Gastrocnemius medialis (tissue), 4 donors: ENCODE measurements at regions not wholly inside any gene's neighbourhood (a gene's known extent, or its start where the extent isn't known, plus 50 kb on each side); places are given as distances from the start of the nearest gene placed in this dataset.

Experiments used
- ATAC-seq, 2 donors: fragments of 150-250 bp; one replicate each; pipeline ENCODE4 v1.9.1; 2016
- DNase-seq, 2 donors: peaks; one replicate each; pipeline ENCODE4 v3.0.0-alpha.2; 2019
- H3K27ac ChIP-seq, 4 donors: fragments of 200-600 bp; sonication (generic); 1 replicate in 1 of 4; 2 replicates in 3 of 4; pipeline ENCODE4 v1.5.1; 2016 to 2018; ENCODE audit warnings: mild to moderate bottlenecking in 2 of 4, moderate library complexity in 1 of 4
- H3K27me3 ChIP-seq, 3 donors: fragments of 200-600 bp; sonication (generic) in 2 of 3; 1 replicate in 1 of 3; 2 replicates in 2 of 3; pipeline versions ENCODE4 v1.5.1 to v1.6.0; 2016 to 2019; ENCODE audit warnings: mild to moderate bottlenecking in 1 of 3, moderate library complexity in 1 of 3
- H3K36me3 ChIP-seq, 2 donors: fragments of 200-600 bp; sonication (generic) in 1 of 2; one replicate each; pipeline ENCODE4 v1.5.1; 2017 to 2018
- H3K4me1 ChIP-seq, 2 donors: fragments of 200-600 bp; sonication (generic) in 1 of 2; one replicate each; pipeline ENCODE4 v1.5.1; 2016 to 2017; ENCODE audit warnings: mild to moderate bottlenecking in 2 of 2
- H3K4me3 ChIP-seq, 4 donors: fragments of 200-600 bp; sonication (generic) in 3 of 4; 1 replicate in 1 of 4; 2 replicates in 3 of 4; pipeline ENCODE4 v1.5.1; 2016 to 2019; ENCODE audit warnings: mild to moderate bottlenecking in 2 of 4
- H3K9me3 ChIP-seq, 3 donors: fragments of 200-600 bp; sonication (generic) in 2 of 3; 1 replicate in 1 of 3; 2 replicates in 2 of 3; pipeline ENCODE4 v1.5.1; 2016 to 2019
- CTCF ChIP-seq, 5 experiments: fragments of 450-650 bp in 3 of 5; fragments of 200-600 bp in 2 of 5; sonication (generic) in 2 of 5; IDR thresholded peaks in 4 of 5; conservative IDR thresholded peaks in 1 of 5; 1 replicate in 4 of 5; 2 replicates in 1 of 5; pipeline ENCODE4 v1.5.1; 2016 to 2019; ENCODE audit warnings: antibody characterized with exemption in 5 of 5, mild to moderate bottlenecking in 3 of 5, moderate library complexity in 3 of 5
- POLR2A ChIP-seq, 2 donors: fragments of 450-650 bp; IDR thresholded peaks; one replicate each; pipeline ENCODE4 v1.6.1; 2017; ENCODE audit warnings: antibody characterized with exemption in 2 of 2, mild to moderate bottlenecking in 2 of 2, moderate library complexity in 2 of 2
- in situ Hi-C, 4 donors: fragments of 200-750 bp; cut with MboI; loops; one replicate each; pipeline versions ENCODE4 v1.15.0 to v1.8.0; 2017; ENCODE audit warnings: low sequenced_read_pairs in 4 of 4
- intact Hi-C: fragments of 100-400 bp; cut with DNase I; formaldehyde crosslinking; loops from one replicate; pipeline ENCODE4 v1.15.1; 2023; ENCODE audit warnings: low total_unique reads

GRCh38 chr11:112829971-112830654 is 131.1 kb upstream of the NCAM1 start:
- intact Hi-C loops: loop anchor here (5.0 kb wide), 1 partner anchor 282 kb away; no protein-coding TSS in a partner anchor
- in situ Hi-C loops: no loop called here
- no peak for ATAC-seq

DNA sequence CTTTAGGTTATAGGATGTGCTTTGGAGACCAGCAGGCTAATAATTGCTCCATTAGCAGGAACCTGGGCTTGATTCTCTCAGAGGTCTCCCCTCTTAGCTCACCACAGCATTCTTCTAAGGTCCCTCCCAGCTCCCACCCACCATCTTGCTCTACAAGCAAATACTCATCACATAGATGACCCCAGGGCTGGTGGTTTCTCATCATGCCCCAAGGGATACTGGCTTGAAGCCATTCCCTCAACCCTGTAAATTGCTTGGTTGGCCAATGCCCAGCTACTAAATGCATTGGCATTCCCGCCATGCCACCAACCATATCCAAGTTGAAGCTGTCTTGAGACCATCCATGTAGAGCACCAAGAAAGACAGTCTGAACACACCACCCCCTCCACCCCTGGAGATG is 130.2 kb upstream of the NCAM1 start:
- in situ Hi-C loops (no loop called here), intact Hi-C loops (loop anchor here (5.0 kb wide), 1 partner anchor 281 kb away; no protein-coding TSS in a partner anchor)
- Histone ChIP-seq H3K9me3 (no peaks in the 10 kb centered on the region), H3K27me3 (no peaks in the 10 kb centered on the region), H3K36me3 (no peaks in the 10 kb centered on the region), H3K4me3 (no peak overlapping the region), H3K27ac (no peak overlapping the region), H3K4me1 (peaks cover 6 to 14% of the 10 kb centered on the region in 2 donors)
- no peak for ATAC-seq
- TF ChIP-seq CTCF (IDR thresholded peaks at IDR 0.05 in 4 of 5, conservative IDR thresholded peaks at IDR 0.05 in 1 of 5): no peak
- no peak for TF ChIP-seq POLR2A (IDR thresholded peaks at IDR 0.05)
- no peak for DNase-seq

More at GRCh38 chr11:112829971-112830654, 131.1 kb upstream of the NCAM1 start:
- TF ChIP-seq CTCF (IDR thresholded peaks at IDR 0.05 in 4 of 5, conservative IDR thresholded peaks at IDR 0.05 in 1 of 5) (no peak), POLR2A (IDR thresholded peaks at IDR 0.05) (no peak)
- DNase-seq: no peak
- H3K4me1 ChIP-seq: peaks cover 6 to 14% of the 10 kb centered on the region in 2 donors
- no peaks in the 10 kb centered on the region for H3K36me3 ChIP-seq
- H3K27ac ChIP-seq: no peak overlapping the region
- H3K27me3 ChIP-seq: no peaks in the 10 kb centered on the region
- H3K4me3 ChIP-seq: no peak overlapping the region
- no peaks in the 10 kb centered on the region for H3K9me3 ChIP-seq

DNA sequence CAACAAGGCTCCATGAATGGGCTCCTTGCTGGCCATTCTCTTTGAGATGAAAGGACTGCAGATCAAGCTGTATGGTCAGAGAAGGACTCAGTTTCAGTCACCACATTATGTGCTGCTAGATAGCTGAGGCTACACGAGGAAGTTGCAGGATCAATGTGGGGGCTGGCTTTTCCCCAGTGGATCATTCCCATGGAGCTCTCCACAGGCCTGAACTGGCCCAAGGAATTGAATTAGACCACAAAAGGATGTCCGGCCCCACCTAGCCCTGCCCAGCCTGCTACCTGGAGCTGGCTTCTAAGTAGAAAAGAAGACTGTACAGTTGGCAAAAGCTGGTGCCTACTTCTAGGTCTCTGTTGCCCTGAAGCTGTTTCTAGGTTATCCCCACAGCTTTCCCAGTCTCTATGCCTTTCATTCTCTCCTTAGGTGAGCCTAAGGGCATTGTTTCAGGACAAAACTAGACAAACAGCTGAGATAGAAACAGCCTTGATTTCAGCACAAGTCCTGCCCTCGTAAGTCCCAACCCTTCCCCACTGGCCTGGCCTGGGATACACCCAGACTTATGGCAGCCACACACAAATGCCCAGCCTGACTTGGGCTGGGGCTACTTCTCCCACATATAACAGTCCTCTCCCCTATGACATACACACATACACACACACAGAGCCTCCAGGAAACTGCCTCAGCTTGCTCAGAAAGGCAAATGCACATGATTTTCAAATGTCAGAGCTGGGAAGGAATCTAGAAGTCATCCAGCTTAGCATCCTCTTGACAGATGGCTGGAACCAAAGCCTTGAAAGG is 129.1 kb upstream of the NCAM1 start:
- Histone ChIP-seq H3K4me1 (peaks cover 6 to 14% of the 10 kb centered on the region in 2 donors), H3K27ac (no peak overlapping the region), H3K27me3 (no peaks in the 10 kb centered on the region), H3K9me3 (no peaks in the 10 kb centered on the region), H3K4me3 (no peak overlapping the region), H3K36me3 (no peaks in the 10 kb centered on the region)
- intact Hi-C loops (loop anchor here (5.0 kb wide), 1 partner anchor 280 kb away; no protein-coding TSS in a partner anchor), in situ Hi-C loops (no loop called here)
- TF ChIP-seq POLR2A (IDR thresholded peaks at IDR 0.05) (no peak), CTCF (IDR thresholded peaks at IDR 0.05 in 4 of 5, conservative IDR thresholded peaks at IDR 0.05 in 1 of 5) (no peak)
- no peak for ATAC-seq
- DNase-seq: no peak

DNA sequence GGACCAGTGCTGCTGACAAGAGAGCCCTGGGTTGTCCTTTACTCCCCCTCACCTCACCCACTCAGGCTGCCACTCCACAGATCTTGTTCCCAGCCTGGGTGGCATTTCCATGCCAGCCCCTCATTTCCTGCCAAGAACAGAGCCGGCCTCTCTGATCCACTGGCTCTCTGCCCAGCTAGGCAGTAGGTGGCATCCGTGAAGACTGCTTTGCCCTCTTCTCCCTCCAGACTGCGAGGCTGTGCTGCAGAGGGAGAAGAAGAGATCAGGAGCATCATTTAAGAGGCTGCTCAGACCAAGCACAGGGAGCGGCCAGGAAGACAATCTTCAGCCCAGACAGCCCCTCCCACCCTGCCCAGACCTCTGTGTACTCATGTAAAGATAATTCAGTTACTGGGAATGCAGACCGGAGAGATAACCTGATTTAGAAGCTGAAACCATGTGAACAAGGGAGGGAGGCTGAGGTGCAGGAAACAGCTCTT is 126.9 kb upstream of the NCAM1 start:
- H3K27ac ChIP-seq: no peak overlapping the region
- H3K27me3 ChIP-seq: no peaks in the 10 kb centered on the region
- TF ChIP-seq POLR2A (IDR thresholded peaks at IDR 0.05) (no peak), CTCF (IDR thresholded peaks at IDR 0.05 in 4 of 5, conservative IDR thresholded peaks at IDR 0.05 in 1 of 5) (no peak)
- H3K4me3 ChIP-seq: no peak overlapping the region
- DNase-seq (peak; percentile 67 to 86), ATAC-seq (peak; percentile 90 to 96)
- in situ Hi-C loops (no loop called here), intact Hi-C loops (loop anchor here (5.0 kb wide), 1 partner anchor 278 kb away; no protein-coding TSS in a partner anchor)
- no peaks in the 10 kb centered on the region for H3K9me3 ChIP-seq
- peaks cover 6 to 9% of the 10 kb centered on the region in 2 donors for H3K4me1 ChIP-seq
- H3K36me3 ChIP-seq: no peaks in the 10 kb centered on the region
